ENCODE measurements at regions not wholly inside any gene's neighbourhood (a gene's known extent, or its start where the extent isn't known, plus 50 kb on each side); places are given as distances from the start of the nearest gene placed in this dataset.

GRCh38 chr13:103692442-103692841, 626.2 kb upstream of the SLC10A2 start:
- H3K4me1 ChIP-seq (ENCODE audit: control insufficient read depth, insufficient read depth, low read length) = no peaks in the 10 kb centered on the region
- no peaks in the 10 kb centered on the region for H3K9me3 ChIP-seq (ENCODE audit: control insufficient read depth, low read length)
- no peaks in the 10 kb centered on the region for H3K36me3 ChIP-seq (ENCODE audit: control insufficient read depth, insufficient read depth, low read length)
- H3K27me3 ChIP-seq (ENCODE audit: control insufficient read depth, insufficient read depth, low read length) = no peaks in the 10 kb centered on the region
- no peak overlapping the region for H3K4me3 ChIP-seq (ENCODE audit: low read length)
- H3K9ac ChIP-seq (ENCODE audit: low read length) = no peak overlapping the region

- Histone ChIP-seq H3K9ac (ENCODE audit: low read length) (no peak overlapping the region), H3K4me1 (ENCODE audit: control insufficient read depth, insufficient read depth, low read length) (no peaks in the 10 kb centered on the region), H3K36me3 (ENCODE audit: control insufficient read depth, insufficient read depth, low read length) (no peaks in the 10 kb centered on the region), H3K4me3 (ENCODE audit: low read length) (no peak overlapping the region), H3K27me3 (ENCODE audit: control insufficient read depth, insufficient read depth, low read length) (no peaks in the 10 kb centered on the region), H3K9me3 (ENCODE audit: control insufficient read depth, low read length) (no peaks in the 10 kb centered on the region)
These were observed 610.1 kb upstream of the SLC10A2 start for GRCh38 chr13:103676329-103676728.

GRCh38 chr13:103671547-103671946, 605.3 kb upstream of the SLC10A2 start:
- Histone ChIP-seq H3K4me1 (ENCODE audit: control insufficient read depth, insufficient read depth, low read length) (no peaks in the 10 kb centered on the region), H3K27me3 (ENCODE audit: control insufficient read depth, insufficient read depth, low read length) (no peaks in the 10 kb centered on the region), H3K36me3 (ENCODE audit: control insufficient read depth, insufficient read depth, low read length) (no peaks in the 10 kb centered on the region), H3K9me3 (ENCODE audit: control insufficient read depth, low read length) (no peaks in the 10 kb centered on the region), H3K4me3 (ENCODE audit: low read length) (no peak overlapping the region), H3K9ac (ENCODE audit: low read length) (no peak overlapping the region)

GRCh38 chr13:103663996-103664395, 597.8 kb upstream of the SLC10A2 start:
- Histone ChIP-seq H3K36me3 (ENCODE audit: control insufficient read depth, insufficient read depth, low read length) (no peaks in the 10 kb centered on the region), H3K9ac (ENCODE audit: low read length) (no peak overlapping the region), H3K9me3 (ENCODE audit: control insufficient read depth, low read length) (no peaks in the 10 kb centered on the region), H3K27me3 (ENCODE audit: control insufficient read depth, insufficient read depth, low read length) (no peaks in the 10 kb centered on the region), H3K4me3 (ENCODE audit: low read length) (no peak overlapping the region), H3K4me1 (ENCODE audit: control insufficient read depth, insufficient read depth, low read length) (no peaks in the 10 kb centered on the region)

DNA sequence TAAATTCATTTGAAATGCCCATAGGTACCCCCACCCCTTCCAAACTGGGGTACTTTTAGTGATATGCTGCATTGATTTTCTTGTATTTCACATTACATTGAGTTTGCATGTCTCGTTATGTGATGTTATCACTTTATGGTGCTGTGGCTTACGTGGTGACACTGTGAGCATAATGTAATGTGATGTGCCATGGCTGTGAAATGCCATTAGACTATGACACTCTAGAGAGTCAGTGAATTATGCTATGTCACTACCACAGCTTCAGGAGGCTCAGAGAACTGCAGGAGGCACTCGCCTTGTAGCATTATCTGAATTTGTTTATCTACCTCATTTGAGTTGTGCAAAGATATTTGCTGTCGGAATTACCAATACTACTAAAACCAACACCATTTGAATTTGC, 590.1 kb upstream of the SLC10A2 start:
- no peaks in the 10 kb centered on the region for H3K4me1 ChIP-seq (ENCODE audit: control insufficient read depth, insufficient read depth, low read length)
- no peak overlapping the region for H3K9ac ChIP-seq (ENCODE audit: low read length)
- no peaks in the 10 kb centered on the region for H3K27me3 ChIP-seq (ENCODE audit: control insufficient read depth, insufficient read depth, low read length)
- no peaks in the 10 kb centered on the region for H3K36me3 ChIP-seq (ENCODE audit: control insufficient read depth, insufficient read depth, low read length)
- H3K4me3 ChIP-seq (ENCODE audit: low read length) = no peak overlapping the region
- no peaks in the 10 kb centered on the region for H3K9me3 ChIP-seq (ENCODE audit: control insufficient read depth, low read length)

DNA sequence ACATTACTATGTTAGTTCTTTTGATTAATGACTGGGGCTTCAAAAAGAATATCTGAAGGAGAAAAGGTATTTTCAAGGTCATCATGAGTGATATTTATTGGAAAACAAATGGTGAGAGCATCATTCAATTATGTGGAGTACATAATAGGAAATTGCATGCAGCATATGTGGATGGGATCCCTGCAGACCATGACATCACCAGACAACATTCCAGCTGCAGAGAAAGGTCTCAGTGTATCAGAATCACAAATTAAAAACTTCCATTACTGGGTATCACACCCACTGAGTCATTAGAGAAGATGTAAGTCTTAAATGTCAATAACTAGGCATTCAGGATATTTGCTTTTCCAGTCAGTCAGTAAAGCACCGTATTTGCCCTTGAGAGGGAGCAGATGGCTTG, 574.4 kb upstream of the SLC10A2 start:
- no peak overlapping the region for H3K9ac ChIP-seq (ENCODE audit: low read length)
- no peaks in the 10 kb centered on the region for H3K9me3 ChIP-seq (ENCODE audit: control insufficient read depth, low read length)
- H3K4me3 ChIP-seq (ENCODE audit: low read length) = no peak overlapping the region
- H3K27me3 ChIP-seq (ENCODE audit: control insufficient read depth, insufficient read depth, low read length) = no peaks in the 10 kb centered on the region
- H3K4me1 ChIP-seq (ENCODE audit: control insufficient read depth, insufficient read depth, low read length) = no peaks in the 10 kb centered on the region
- no peaks in the 10 kb centered on the region for H3K36me3 ChIP-seq (ENCODE audit: control insufficient read depth, insufficient read depth, low read length)

GRCh38 chr13:103639326-103639725, 573.1 kb upstream of the SLC10A2 start:
- no peak overlapping the region for H3K4me3 ChIP-seq (ENCODE audit: low read length)
- H3K4me1 ChIP-seq (ENCODE audit: control insufficient read depth, insufficient read depth, low read length) = no peaks in the 10 kb centered on the region
- no peak overlapping the region for H3K9ac ChIP-seq (ENCODE audit: low read length)
- H3K27me3 ChIP-seq (ENCODE audit: control insufficient read depth, insufficient read depth, low read length) = no peaks in the 10 kb centered on the region
- H3K9me3 ChIP-seq (ENCODE audit: control insufficient read depth, low read length) = no peaks in the 10 kb centered on the region
- H3K36me3 ChIP-seq (ENCODE audit: control insufficient read depth, insufficient read depth, low read length) = no peaks in the 10 kb centered on the region

GRCh38 chr13:103638706-103639105, 572.5 kb upstream of the SLC10A2 start:
- Histone ChIP-seq H3K36me3 (ENCODE audit: control insufficient read depth, insufficient read depth, low read length) (no peaks in the 10 kb centered on the region), H3K27me3 (ENCODE audit: control insufficient read depth, insufficient read depth, low read length) (no peaks in the 10 kb centered on the region), H3K4me3 (ENCODE audit: low read length) (no peak overlapping the region), H3K9ac (ENCODE audit: low read length) (no peak overlapping the region), H3K9me3 (ENCODE audit: control insufficient read depth, low read length) (no peaks in the 10 kb centered on the region), H3K4me1 (ENCODE audit: control insufficient read depth, insufficient read depth, low read length) (no peaks in the 10 kb centered on the region)

DNA sequence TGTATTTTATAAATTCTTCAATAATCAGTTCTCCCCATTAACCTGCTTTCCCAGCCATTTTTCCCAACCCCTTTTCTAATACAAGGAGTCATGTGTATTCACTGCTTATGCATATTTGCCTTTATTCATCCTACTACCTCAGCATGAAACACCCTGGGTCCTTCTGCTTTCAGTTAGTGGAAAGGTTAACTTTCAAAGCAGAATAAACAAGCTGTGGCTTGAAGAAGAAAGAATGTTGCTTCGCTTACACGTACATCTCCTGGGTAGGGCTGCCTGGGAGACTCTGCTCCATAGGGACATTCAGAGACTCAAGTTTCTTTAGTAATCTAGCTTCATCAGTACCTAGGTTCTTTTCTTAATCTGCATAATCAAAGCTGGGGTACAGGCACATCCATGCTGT, 567.8 kb upstream of the SLC10A2 start:
- no peak overlapping the region for H3K9ac ChIP-seq (ENCODE audit: low read length)
- H3K4me1 ChIP-seq (ENCODE audit: control insufficient read depth, insufficient read depth, low read length) = no peaks in the 10 kb centered on the region
- H3K27me3 ChIP-seq (ENCODE audit: control insufficient read depth, insufficient read depth, low read length) = no peaks in the 10 kb centered on the region
- no peak overlapping the region for H3K4me3 ChIP-seq (ENCODE audit: low read length)
- no peaks in the 10 kb centered on the region for H3K9me3 ChIP-seq (ENCODE audit: control insufficient read depth, low read length)
- no peaks in the 10 kb centered on the region for H3K36me3 ChIP-seq (ENCODE audit: control insufficient read depth, insufficient read depth, low read length)

GRCh38 chr13:103625194-103625593, 559.0 kb upstream of the SLC10A2 start:
- no peaks in the 10 kb centered on the region for H3K9me3 ChIP-seq (ENCODE audit: control insufficient read depth, low read length)
- H3K4me3 ChIP-seq (ENCODE audit: low read length) = no peak overlapping the region
- no peak overlapping the region for H3K9ac ChIP-seq (ENCODE audit: low read length)
- no peaks in the 10 kb centered on the region for H3K4me1 ChIP-seq (ENCODE audit: control insufficient read depth, insufficient read depth, low read length)
- H3K36me3 ChIP-seq (ENCODE audit: control insufficient read depth, insufficient read depth, low read length) = no peaks in the 10 kb centered on the region
- H3K27me3 ChIP-seq (ENCODE audit: control insufficient read depth, insufficient read depth, low read length) = no peaks in the 10 kb centered on the region

- H3K4me3 ChIP-seq (ENCODE audit: low read length) = no peak overlapping the region
- H3K9ac ChIP-seq (ENCODE audit: low read length) = no peak overlapping the region
- no peaks in the 10 kb centered on the region for H3K4me1 ChIP-seq (ENCODE audit: control insufficient read depth, insufficient read depth, low read length)
- no peaks in the 10 kb centered on the region for H3K36me3 ChIP-seq (ENCODE audit: control insufficient read depth, insufficient read depth, low read length)
- H3K27me3 ChIP-seq (ENCODE audit: control insufficient read depth, insufficient read depth, low read length) = no peaks in the 10 kb centered on the region
- H3K9me3 ChIP-seq (ENCODE audit: control insufficient read depth, low read length) = no peaks in the 10 kb centered on the region
These were observed 551.9 kb upstream of the SLC10A2 start for GRCh38 chr13:103618151-103618550.

- Histone ChIP-seq H3K4me3 (ENCODE audit: low read length) (no peak overlapping the region), H3K27me3 (ENCODE audit: control insufficient read depth, insufficient read depth, low read length) (no peaks in the 10 kb centered on the region), H3K36me3 (ENCODE audit: control insufficient read depth, insufficient read depth, low read length) (no peaks in the 10 kb centered on the region), H3K4me1 (ENCODE audit: control insufficient read depth, insufficient read depth, low read length) (no peaks in the 10 kb centered on the region), H3K9me3 (ENCODE audit: control insufficient read depth, low read length) (no peaks in the 10 kb centered on the region), H3K9ac (ENCODE audit: low read length) (no peak overlapping the region)
These were observed 549.6 kb upstream of the SLC10A2 start for GRCh38 chr13:103615771-103616170.

DNA sequence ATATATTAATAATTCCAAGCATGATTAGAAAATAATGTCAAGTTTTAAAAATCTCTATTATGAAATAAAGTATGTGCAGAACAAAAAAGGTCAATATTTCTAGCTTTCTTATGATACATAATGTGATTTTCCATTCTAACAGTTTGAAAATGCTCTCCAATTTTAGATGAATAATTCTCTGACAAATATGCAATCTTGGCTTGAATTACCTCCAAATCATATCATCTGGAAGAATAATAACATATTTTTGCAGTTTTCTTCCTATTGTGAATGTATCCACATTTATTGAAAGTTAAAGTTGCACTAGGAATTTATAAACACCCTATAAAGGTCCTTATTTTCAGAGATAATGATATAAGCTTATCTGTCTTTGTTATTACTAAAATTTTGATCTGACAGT, 548.5 kb upstream of the SLC10A2 start:
- Histone ChIP-seq H3K9me3 (ENCODE audit: control insufficient read depth, low read length) (no peaks in the 10 kb centered on the region), H3K4me3 (ENCODE audit: low read length) (no peak overlapping the region), H3K27me3 (ENCODE audit: control insufficient read depth, insufficient read depth, low read length) (no peaks in the 10 kb centered on the region), H3K9ac (ENCODE audit: low read length) (no peak overlapping the region), H3K36me3 (ENCODE audit: control insufficient read depth, insufficient read depth, low read length) (no peaks in the 10 kb centered on the region), H3K4me1 (ENCODE audit: control insufficient read depth, insufficient read depth, low read length) (no peaks in the 10 kb centered on the region)
